ENCODE measurements at regions not wholly inside any gene's neighbourhood (a gene's known extent, or its start where the extent isn't known, plus 50 kb on each side); places are given as distances from the start of the nearest gene placed in this dataset.

GRCh38 chr4:111883557-111883999, 261.7 kb upstream of the FAM241A start:
- TF ChIP-seq CTCF (IDR thresholded peaks at IDR 0.05; ENCODE audit: insufficient read depth, missing control alignments), result no peak
- DNase-seq (ENCODE audit: insufficient read length, low spot score) (no peak), FAIRE-seq (peak; percentile 32)

GRCh38 chr4:111890412-111890811, 254.8 kb upstream of the FAM241A start:
- no peak for TF ChIP-seq CTCF (IDR thresholded peaks at IDR 0.05; ENCODE audit: insufficient read depth, missing control alignments)
- DNase-seq (ENCODE audit: insufficient read length, low spot score) (no peak), FAIRE-seq (no peak)

GRCh38 chr4:111905511-111905910, 239.7 kb upstream of the FAM241A start:
- FAIRE-seq, result no peak
- TF ChIP-seq CTCF (IDR thresholded peaks at IDR 0.05; ENCODE audit: insufficient read depth, missing control alignments), result no peak
- DNase-seq (ENCODE audit: insufficient read length, low spot score), result no peak

- DNase-seq (ENCODE audit: insufficient read length, low spot score), result no peak
- FAIRE-seq, result no peak
- TF ChIP-seq CTCF (IDR thresholded peaks at IDR 0.05; ENCODE audit: insufficient read depth, missing control alignments), result no peak
Observed at GRCh38 chr4:111919639-111920038, 225.6 kb upstream of the FAM241A start.

- DNase-seq (ENCODE audit: insufficient read length, low spot score) (no peak), FAIRE-seq (no peak)
- TF ChIP-seq CTCF (IDR thresholded peaks at IDR 0.05; ENCODE audit: insufficient read depth, missing control alignments), result no peak
Observed at GRCh38 chr4:111921714-111922113, 223.5 kb upstream of the FAM241A start.

GRCh38 chr4:111923786-111924185, 221.5 kb upstream of the FAM241A start:
- FAIRE-seq (no peak), DNase-seq (ENCODE audit: insufficient read length, low spot score) (no peak)
- TF ChIP-seq CTCF (IDR thresholded peaks at IDR 0.05; ENCODE audit: insufficient read depth, missing control alignments), result no peak

- no peak for TF ChIP-seq CTCF (IDR thresholded peaks at IDR 0.05; ENCODE audit: insufficient read depth, missing control alignments)
- no peak for FAIRE-seq
- no peak for DNase-seq (ENCODE audit: insufficient read length, low spot score)
Observed at GRCh38 chr4:111924696-111925095, 220.6 kb upstream of the FAM241A start.
